Upper lobe of left lung (tissue), 4 donors: ENCODE measurements at regions not wholly inside any gene's neighbourhood (a gene's known extent, or its start where the extent isn't known, plus 50 kb on each side); places are given as distances from the start of the nearest gene placed in this dataset.

Source experiments
- CTCF ChIP-seq, 6 experiments: fragments of 450-650 bp in 4 of 6; fragments of 200-600 bp in 2 of 6; sonication (generic) in 2 of 6; IDR thresholded peaks; one replicate each; pipeline ENCODE4 v1.5.1; 2016 to 2019; ENCODE audit warnings: antibody characterized with exemption in 6 of 6
- EP300 ChIP-seq, 4 donors: sonication (generic); formaldehyde crosslinking; IDR thresholded peaks; one replicate each; pipeline ENCODE4 v1.5.1; 2017; ENCODE audit warnings: antibody characterized with exemption in 4 of 4, control low read depth in 2 of 4
- POLR2A ChIP-seq, 4 donors: fragments of 450-650 bp; IDR thresholded peaks; one replicate each; pipeline ENCODE4 v1.5.1; 2016 to 2017; ENCODE audit warnings: antibody characterized with exemption in 4 of 4, mild to moderate bottlenecking in 2 of 4
- POLR2AphosphoS5 ChIP-seq, 2 donors: sonication (generic); formaldehyde crosslinking; IDR thresholded peaks; one replicate each; pipeline ENCODE4 v1.5.1; 2017; ENCODE audit warnings: antibody characterized with exemption in 2 of 2

DNA sequence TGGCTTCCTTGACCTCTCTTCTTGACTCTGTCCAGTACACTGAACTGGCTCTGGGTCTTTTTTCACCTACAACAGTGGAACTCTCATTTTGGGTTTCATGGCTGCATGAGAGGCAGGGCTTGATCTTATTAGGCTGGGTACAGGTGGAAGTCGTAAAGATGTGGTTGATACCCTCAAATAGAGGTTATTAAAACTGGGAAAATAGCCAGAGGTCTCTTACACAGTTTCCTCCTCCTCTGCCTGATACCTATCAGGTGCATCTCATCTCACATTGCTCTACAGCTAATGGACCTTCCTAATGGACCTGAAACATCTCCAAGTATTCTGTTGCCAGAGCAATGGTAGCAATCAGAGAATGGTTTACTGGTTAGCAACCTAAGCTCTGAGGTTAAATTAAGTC is 231.8 kb downstream of the ETAA1 start:
- TF ChIP-seq POLR2A (IDR thresholded peaks at IDR 0.05) = no peak
- TF ChIP-seq CTCF (IDR thresholded peaks at IDR 0.05) = no peak
- TF ChIP-seq EP300 (IDR thresholded peaks at IDR 0.05) = no peak
- no peak for TF ChIP-seq POLR2AphosphoS5 (IDR thresholded peaks at IDR 0.05)
